GM12892 (cell line): ENCODE measurements at regions not wholly inside any gene's neighbourhood (a gene's known extent, or its start where the extent isn't known, plus 50 kb on each side); places are given as distances from the start of the nearest gene placed in this dataset.

Experiments
- DNase-seq: peaks from one replicate; pipeline ENCODE4 v3.0.0; 2011; ENCODE audit not compliant: insufficient read length
- FAIRE-seq: peaks from 2 replicates; lab custom pipeline; 2011; peaks lifted over from hg19 to GRCh38; lab: Jason Lieb, UNC
- POLR2A ChIP-seq: IDR thresholded peaks from 2 replicates; pipeline ENCODE4 v1.6.1; 2011; ENCODE audit warnings: low read depth, low read length, control low read depth
- POLR2AphosphoS5 ChIP-seq: IDR thresholded peaks from 2 replicates; pipeline ENCODE4 v1.6.1; 2011; ENCODE audit warnings: low read depth, low read length, control low read depth
- TAF1 ChIP-seq: IDR thresholded peaks from 2 replicates; pipeline ENCODE4 v1.6.1; 2011; ENCODE audit warnings: low read depth, mild to moderate bottlenecking, control low read depth, low read length, borderline replicate concordance

- FAIRE-seq (no peak), DNase-seq (no peak)
- no peak for TF ChIP-seq POLR2A
- no peak for TF ChIP-seq POLR2AphosphoS5
- TF ChIP-seq TAF1 = no peak
Observed at GRCh38 chr11:131219646-131220045, 150.8 kb upstream of the NTM start.

- TF ChIP-seq TAF1 = no peak
- no peak for TF ChIP-seq POLR2AphosphoS5
- no peak for TF ChIP-seq POLR2A
- DNase-seq (no peak), FAIRE-seq (no peak)
Observed at GRCh38 chr11:131223198-131223991, 147.0 kb upstream of the NTM start.

- TF ChIP-seq TAF1 (no peak), POLR2AphosphoS5 (no peak), POLR2A (no peak)
- DNase-seq (no peak), FAIRE-seq (no peak)
Observed at GRCh38 chr11:131228378-131228777, 142.0 kb upstream of the NTM start.

GRCh38 chr11:131229221-131229620 lies 141.2 kb upstream of the NTM start:
- DNase-seq = no peak
- FAIRE-seq = no peak
- no peak for TF ChIP-seq POLR2AphosphoS5
- no peak for TF ChIP-seq TAF1
- no peak for TF ChIP-seq POLR2A

GRCh38 chr11:131231317-131231940 lies 139.0 kb upstream of the NTM start:
- TF ChIP-seq TAF1 = no peak
- no peak for TF ChIP-seq POLR2A
- no peak for TF ChIP-seq POLR2AphosphoS5
- no peak for DNase-seq
- no peak for FAIRE-seq

GRCh38 chr11:131232261-131232660 lies 138.2 kb upstream of the NTM start:
- DNase-seq (no peak), FAIRE-seq (no peak)
- TF ChIP-seq POLR2AphosphoS5 (no peak), POLR2A (no peak), TAF1 (no peak)

GRCh38 chr11:131234221-131234620 lies 136.2 kb upstream of the NTM start:
- FAIRE-seq = no peak
- no peak for TF ChIP-seq POLR2AphosphoS5
- no peak for TF ChIP-seq POLR2A
- TF ChIP-seq TAF1 = no peak
- no peak for DNase-seq

- TF ChIP-seq POLR2AphosphoS5 (no peak), TAF1 (no peak), POLR2A (no peak)
- DNase-seq (no peak), FAIRE-seq (no peak)
Observed at GRCh38 chr11:131235328-131236298, 134.8 kb upstream of the NTM start.

GRCh38 chr11:131240421-131240820 lies 130.0 kb upstream of the NTM start:
- TF ChIP-seq POLR2A = no peak
- no peak for TF ChIP-seq TAF1
- TF ChIP-seq POLR2AphosphoS5 = no peak
- no peak for DNase-seq
- FAIRE-seq = no peak

GRCh38 chr11:131242476-131243000 lies 127.9 kb upstream of the NTM start:
- no peak for DNase-seq
- no peak for FAIRE-seq
- no peak for TF ChIP-seq TAF1
- no peak for TF ChIP-seq POLR2AphosphoS5
- TF ChIP-seq POLR2A = no peak

- no peak for TF ChIP-seq TAF1
- no peak for TF ChIP-seq POLR2AphosphoS5
- TF ChIP-seq POLR2A = no peak
- DNase-seq = no peak
- FAIRE-seq = no peak
Observed at GRCh38 chr11:131246156-131246555, 124.3 kb upstream of the NTM start.
